Natural killer cell (primary cell): ENCODE measurements at regions not wholly inside any gene's neighbourhood (a gene's known extent, or its start where the extent isn't known, plus 50 kb on each side); places are given as distances from the start of the nearest gene placed in this dataset.

Source experiments
- ATAC-seq, 3 donors: fragments of 150-1000 bp in 2 of 3; fragments of 200-7000 bp in 1 of 3; cut with Tn5 transposase; 1 replicate in 1 of 3; 2 replicates in 2 of 3; pipeline ENCODE4 v1.10.0; 2021; ENCODE audit warnings: mild to moderate bottlenecking in 2 of 3, moderate library complexity in 2 of 3
- DNase-seq, 2 donors: peaks; one replicate each; pipeline versions ENCODE4 v3.0.0 to v3.0.0-alpha.2; 2013 to 2021; ENCODE audit warnings: mixed read lengths in 1 of 2
- H3K27ac ChIP-seq: one replicate; pipeline ENCODE4 v1.5.1; 2013; ENCODE audit warnings: mild to moderate bottlenecking, low read length
- H3K27me3 ChIP-seq: one replicate; pipeline ENCODE4 v1.6.1; 2013; ENCODE audit warnings: low read length; ENCODE audit not compliant: control insufficient read depth, insufficient read depth
- H3K36me3 ChIP-seq: one replicate; pipeline ENCODE4 v1.6.1; 2013; ENCODE audit warnings: low read length; ENCODE audit not compliant: control insufficient read depth, insufficient read depth
- H3K4me1 ChIP-seq: one replicate; pipeline ENCODE4 v1.6.1; 2013; ENCODE audit warnings: low read length; ENCODE audit not compliant: control insufficient read depth, insufficient read depth
- H3K4me3 ChIP-seq: one replicate; pipeline ENCODE4 v1.5.1; 2013; ENCODE audit warnings: low read length
- H3K9me3 ChIP-seq: one replicate; pipeline ENCODE4 v1.6.1; 2013; ENCODE audit warnings: low read length; ENCODE audit not compliant: control insufficient read depth, insufficient read depth
- H3K27ac Mint-ChIP-seq, 2 donors: one replicate each; pipeline ENCODE4 v1.8.0; 2022; ENCODE audit warnings: mild to moderate bottlenecking in 2 of 2, mixed read lengths in 2 of 2, moderate library complexity in 1 of 2
- H3K27me3 Mint-ChIP-seq, 2 donors: one replicate each; pipeline ENCODE4 v1.8.0; 2022; ENCODE audit warnings: low read depth in 2 of 2, mixed read lengths in 2 of 2
- H3K36me3 Mint-ChIP-seq: one replicate; pipeline ENCODE4 v1.8.0; 2022; ENCODE audit warnings: mixed read lengths
- H3K4me1 Mint-ChIP-seq, 2 donors: one replicate each; pipeline ENCODE4 v1.8.0; 2022; ENCODE audit warnings: mixed read lengths in 2 of 2
- H3K4me3 Mint-ChIP-seq: one replicate; pipeline ENCODE4 v1.8.0; 2022; ENCODE audit warnings: mild to moderate bottlenecking, moderate library complexity, mixed read lengths
- H3K9me3 Mint-ChIP-seq, 2 donors: one replicate each; pipeline ENCODE4 v1.8.0; 2022; ENCODE audit warnings: mixed read lengths in 2 of 2
- WGBS: methylation state at CpG from one replicate; pipeline ENCODE4 v1.1.7; 2013; ENCODE audit warnings: missing lambda C conversion rate; ENCODE audit not compliant: insufficient coverage; 5-methylcytosine and 5-hydroxymethylcytosine counted together
- intact Hi-C: fragments of 100-400 bp; cut with micrococcal nuclease; formaldehyde crosslinking; loops from one replicate; pipeline ENCODE4 v1.14.2; 2022
- TF ChIP-seq, protein P1 (sequence below): fragments of 200-600 bp; IDR thresholded peaks from one replicate; pipeline ENCODE4 v1.8.0; 2022; ENCODE audit warnings: antibody characterized with exemption

DNA sequence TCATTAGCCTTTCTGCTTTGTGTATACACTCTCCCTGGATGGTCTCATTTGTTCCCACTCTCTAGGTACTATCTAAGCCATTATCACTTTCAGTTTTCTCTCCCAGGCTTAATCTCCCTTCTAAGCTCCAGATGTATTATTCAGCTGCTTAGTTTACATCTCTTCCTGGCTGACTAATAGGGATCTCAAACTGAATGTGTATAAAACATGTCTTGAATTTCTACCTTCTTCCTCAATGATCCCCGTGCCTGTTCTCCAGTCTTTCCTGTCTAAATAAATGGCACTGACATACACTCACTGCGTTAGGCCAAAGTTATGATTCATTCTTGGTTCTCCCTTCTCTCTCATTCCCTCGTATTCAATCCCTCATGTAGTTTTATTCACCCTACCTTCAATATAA, 127.3 kb downstream of the NR2F2 start:
- no peaks in the 10 kb centered on the region for H3K4me1 ChIP-seq
- 77% methylated on average over 3 of the region's 3 CpGs for WGBS
- Mint-ChIP-seq H3K27ac (no peak overlapping the region), H3K9me3 (no peaks in the 10 kb centered on the region), H3K4me3 (no peak overlapping the region), H3K36me3 (no peaks in the 10 kb centered on the region), H3K27me3 (peaks cover 11 to 16% of the 10 kb centered on the region in 2 donors), H3K4me1 (no peaks in the 10 kb centered on the region)
- ATAC-seq (no peak), DNase-seq (no peak)
- no peaks in the 10 kb centered on the region for H3K9me3 ChIP-seq
- H3K36me3 ChIP-seq: no peaks in the 10 kb centered on the region
- H3K4me3 ChIP-seq: no peak overlapping the region
- no peak overlapping the region for H3K27ac ChIP-seq
- TF ChIP-seq, protein P1, sequence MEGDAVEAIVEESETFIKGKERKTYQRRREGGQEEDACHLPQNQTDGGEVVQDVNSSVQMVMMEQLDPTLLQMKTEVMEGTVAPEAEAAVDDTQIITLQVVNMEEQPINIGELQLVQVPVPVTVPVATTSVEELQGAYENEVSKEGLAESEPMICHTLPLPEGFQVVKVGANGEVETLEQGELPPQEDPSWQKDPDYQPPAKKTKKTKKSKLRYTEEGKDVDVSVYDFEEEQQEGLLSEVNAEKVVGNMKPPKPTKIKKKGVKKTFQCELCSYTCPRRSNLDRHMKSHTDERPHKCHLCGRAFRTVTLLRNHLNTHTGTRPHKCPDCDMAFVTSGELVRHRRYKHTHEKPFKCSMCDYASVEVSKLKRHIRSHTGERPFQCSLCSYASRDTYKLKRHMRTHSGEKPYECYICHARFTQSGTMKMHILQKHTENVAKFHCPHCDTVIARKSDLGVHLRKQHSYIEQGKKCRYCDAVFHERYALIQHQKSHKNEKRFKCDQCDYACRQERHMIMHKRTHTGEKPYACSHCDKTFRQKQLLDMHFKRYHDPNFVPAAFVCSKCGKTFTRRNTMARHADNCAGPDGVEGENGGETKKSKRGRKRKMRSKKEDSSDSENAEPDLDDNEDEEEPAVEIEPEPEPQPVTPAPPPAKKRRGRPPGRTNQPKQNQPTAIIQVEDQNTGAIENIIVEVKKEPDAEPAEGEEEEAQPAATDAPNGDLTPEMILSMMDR: no peak
- peaks cover 3% of the 10 kb centered on the region for H3K27me3 ChIP-seq
- intact Hi-C loops: no loop called here

DNA sequence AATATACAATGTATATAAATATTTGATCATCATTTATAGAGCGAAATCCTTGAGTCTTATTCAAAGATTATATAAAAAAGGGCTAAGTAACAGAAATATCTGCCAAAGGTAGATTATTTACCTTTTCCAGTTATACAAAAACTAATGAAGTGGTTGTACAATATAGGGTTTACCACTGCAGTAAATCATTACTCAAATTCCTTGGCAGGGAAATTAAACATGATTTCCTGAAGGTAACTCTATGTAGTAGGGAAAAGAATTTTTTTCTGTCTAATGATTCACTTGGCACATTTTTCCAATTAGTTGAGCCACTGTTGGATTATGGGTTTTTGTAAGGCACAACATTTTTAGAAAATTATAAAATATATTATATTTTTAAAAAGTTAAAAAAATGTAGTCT, 129.6 kb downstream of the NR2F2 start:
- Histone ChIP-seq H3K4me1 (no peaks in the 10 kb centered on the region), H3K4me3 (no peak overlapping the region), H3K9me3 (no peaks in the 10 kb centered on the region), H3K27ac (no peak overlapping the region), H3K36me3 (no peaks in the 10 kb centered on the region), H3K27me3 (peaks cover 3% of the 10 kb centered on the region)
- TF ChIP-seq, protein P1: no peak
- no peaks in the 10 kb centered on the region for H3K4me1 Mint-ChIP-seq
- intact Hi-C loops: no loop called here
- no peak for ATAC-seq
- H3K36me3 Mint-ChIP-seq: no peaks in the 10 kb centered on the region
- no peaks in the 10 kb centered on the region for H3K9me3 Mint-ChIP-seq
- no peak overlapping the region for H3K27ac Mint-ChIP-seq
- DNase-seq: no peak
- peaks cover 14 to 16% of the 10 kb centered on the region in 2 donors for H3K27me3 Mint-ChIP-seq
- H3K4me3 Mint-ChIP-seq: no peak overlapping the region
- WGBS: no CpG with 5 or more reads among the region's 1 CpG

DNA sequence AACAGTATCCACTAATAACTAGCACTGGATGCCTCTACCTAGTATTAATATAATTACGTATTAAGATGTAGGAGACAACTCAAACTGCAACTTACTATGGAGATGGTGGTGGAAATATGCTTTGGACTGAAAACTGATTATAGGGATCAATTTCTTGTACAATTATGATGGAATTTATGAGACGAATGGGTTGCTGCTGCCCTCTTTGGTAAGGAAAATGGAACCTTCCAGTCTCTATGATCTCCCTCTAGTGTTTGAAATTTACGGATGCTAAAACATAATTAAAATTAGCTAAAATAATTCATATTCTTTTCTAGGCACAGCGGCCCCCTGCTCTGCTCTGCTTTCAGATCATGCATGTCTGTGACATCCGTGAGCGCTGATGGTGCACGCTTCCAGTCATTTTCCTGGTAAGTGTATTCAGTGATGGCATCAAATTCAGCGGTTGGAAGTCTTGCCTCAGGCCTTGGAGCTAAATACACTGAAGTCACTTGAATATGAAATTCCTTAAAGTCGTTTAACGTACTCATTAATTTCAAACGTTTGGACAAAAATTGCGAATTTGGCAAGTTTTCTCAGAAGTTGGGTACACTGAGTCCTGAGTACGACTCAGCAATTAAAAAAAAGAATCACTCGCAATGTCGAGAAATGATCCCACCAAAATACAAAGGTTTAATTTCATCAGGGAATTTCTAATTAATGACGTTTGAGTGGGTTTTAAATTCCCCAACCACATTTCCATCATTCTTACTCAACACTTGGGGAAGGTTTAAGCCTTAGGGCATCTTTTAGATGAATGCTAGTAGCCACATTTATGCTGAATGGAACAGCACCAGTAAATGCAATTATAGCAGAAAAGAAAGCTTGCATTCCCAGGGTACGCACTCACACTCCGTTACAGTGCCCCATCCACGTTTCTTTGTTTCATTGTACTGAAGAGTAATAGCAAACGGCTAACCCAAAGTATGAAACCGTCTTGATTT, 132.6 kb downstream of the NR2F2 start:
- Histone ChIP-seq H3K4me1 (no peaks in the 10 kb centered on the region), H3K4me3 (no peak overlapping the region), H3K27ac (no peak overlapping the region), H3K27me3 (peaks cover 3% of the 10 kb centered on the region), H3K9me3 (no peaks in the 10 kb centered on the region), H3K36me3 (no peaks in the 10 kb centered on the region)
- WGBS: 92% methylated on average over 18 of the region's 21 CpGs
- ATAC-seq (no peak), DNase-seq (no peak)
- Mint-ChIP-seq H3K4me3 (no peak overlapping the region), H3K36me3 (no peaks in the 10 kb centered on the region), H3K9me3 (no peaks in the 10 kb centered on the region), H3K27me3 (peaks cover 12 to 26% of the 10 kb centered on the region in 2 donors), H3K4me1 (no peaks in the 10 kb centered on the region), H3K27ac (no peak overlapping the region)
- TF ChIP-seq, protein P1: no peak
- intact Hi-C loops: no loop called here
